22Rv1 (cell line): ENCODE measurements at regions not wholly inside any gene's neighbourhood (a gene's known extent, or its start where the extent isn't known, plus 50 kb on each side); places are given as distances from the start of the nearest gene placed in this dataset.

Experiments
- H3K27ac ChIP-seq: fragments of 450-650 bp; 2 replicates; pipeline ENCODE4 v1.5.1; 2017
- ZFX ChIP-seq: fragments of 450-650 bp; IDR thresholded peaks from 2 replicates; pipeline ENCODE4 v1.6.1; 2017; ENCODE audit warnings: antibody characterized with exemption, borderline replicate concordance
- TF ChIP-seq, protein P1 (sequence below): fragments of 450-650 bp; IDR thresholded peaks from 2 replicates; pipeline ENCODE4 v1.5.1; 2017; ENCODE audit warnings: mild to moderate bottlenecking

DNA sequence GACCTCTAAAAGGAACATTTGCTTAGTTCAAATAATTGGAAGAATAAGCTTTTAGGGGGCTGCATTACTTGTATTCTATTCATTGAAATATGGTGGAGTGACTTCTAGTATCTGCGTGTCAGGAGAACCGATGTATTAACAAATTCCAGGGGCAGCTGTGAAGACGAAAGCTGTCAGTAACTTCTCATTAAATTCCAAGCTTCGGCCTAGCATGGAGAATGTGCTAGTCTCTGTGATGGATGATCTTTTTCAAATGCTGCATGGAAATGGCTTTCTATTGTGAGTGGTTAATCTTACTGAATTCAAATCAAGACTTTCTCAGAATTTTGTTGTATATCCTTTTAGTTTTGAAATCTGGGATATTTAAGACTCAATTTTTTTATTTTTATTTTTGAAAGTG, 429.9 kb downstream of the ADGRL2 start:
- no peak overlapping the region for H3K27ac ChIP-seq
- TF ChIP-seq ZFX = no peak
- TF ChIP-seq, protein P1, sequence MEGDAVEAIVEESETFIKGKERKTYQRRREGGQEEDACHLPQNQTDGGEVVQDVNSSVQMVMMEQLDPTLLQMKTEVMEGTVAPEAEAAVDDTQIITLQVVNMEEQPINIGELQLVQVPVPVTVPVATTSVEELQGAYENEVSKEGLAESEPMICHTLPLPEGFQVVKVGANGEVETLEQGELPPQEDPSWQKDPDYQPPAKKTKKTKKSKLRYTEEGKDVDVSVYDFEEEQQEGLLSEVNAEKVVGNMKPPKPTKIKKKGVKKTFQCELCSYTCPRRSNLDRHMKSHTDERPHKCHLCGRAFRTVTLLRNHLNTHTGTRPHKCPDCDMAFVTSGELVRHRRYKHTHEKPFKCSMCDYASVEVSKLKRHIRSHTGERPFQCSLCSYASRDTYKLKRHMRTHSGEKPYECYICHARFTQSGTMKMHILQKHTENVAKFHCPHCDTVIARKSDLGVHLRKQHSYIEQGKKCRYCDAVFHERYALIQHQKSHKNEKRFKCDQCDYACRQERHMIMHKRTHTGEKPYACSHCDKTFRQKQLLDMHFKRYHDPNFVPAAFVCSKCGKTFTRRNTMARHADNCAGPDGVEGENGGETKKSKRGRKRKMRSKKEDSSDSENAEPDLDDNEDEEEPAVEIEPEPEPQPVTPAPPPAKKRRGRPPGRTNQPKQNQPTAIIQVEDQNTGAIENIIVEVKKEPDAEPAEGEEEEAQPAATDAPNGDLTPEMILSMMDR = no peak

DNA sequence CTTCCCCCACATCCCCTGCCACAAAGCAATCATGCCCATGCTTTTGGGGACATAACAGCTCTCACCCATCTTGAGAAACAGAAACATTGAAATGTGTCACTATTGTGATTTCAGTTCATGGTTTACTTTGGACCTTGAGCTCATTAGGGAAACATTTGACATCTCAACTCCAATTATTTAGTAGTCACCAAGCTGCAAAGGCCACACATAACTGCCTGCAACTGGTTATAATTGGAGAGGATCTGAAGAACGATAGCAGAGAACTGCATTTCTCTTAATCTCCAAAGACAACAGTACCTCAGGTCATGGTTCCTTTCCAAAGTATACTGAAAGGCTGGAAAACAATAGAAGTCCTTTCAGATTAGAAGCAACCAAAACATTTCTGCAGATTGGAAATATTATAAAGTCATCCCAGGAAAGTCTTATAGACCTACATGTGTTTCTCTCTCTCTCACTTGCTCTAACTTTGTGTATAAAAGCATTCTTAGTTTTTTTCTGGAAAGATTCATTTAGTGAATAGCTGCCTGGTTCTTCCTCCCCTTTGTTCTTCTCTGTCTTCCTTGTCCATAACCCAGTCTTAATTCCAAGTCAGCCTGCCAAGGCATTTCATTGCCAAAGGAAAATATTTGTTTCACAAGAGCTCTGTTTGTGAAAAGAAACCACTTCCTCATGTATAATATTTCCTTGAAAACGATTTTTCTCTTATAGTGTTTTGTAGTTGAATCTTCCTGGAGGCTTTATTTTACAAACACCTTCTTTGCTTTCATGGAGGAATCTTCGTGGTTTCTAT, 426.8 kb downstream of the ADGRL2 start:
- peak overlapping the region; percentile 41 for H3K27ac ChIP-seq
- TF ChIP-seq ZFX = no peak
- TF ChIP-seq, protein P1 = no peak

- TF ChIP-seq, protein P1 = no peak
- no peak for TF ChIP-seq ZFX
- no peak overlapping the region for H3K27ac ChIP-seq
These were observed 425.4 kb downstream of the ADGRL2 start for GRCh38 chr1:82226186-82226505.

GRCh38 chr1:82225421-82226185, 424.9 kb downstream of the ADGRL2 start:
- TF ChIP-seq, protein P1 = no peak
- no peak for TF ChIP-seq ZFX
- no peak overlapping the region for H3K27ac ChIP-seq

- TF ChIP-seq, protein P1 = no peak
- TF ChIP-seq ZFX = no peak
- H3K27ac ChIP-seq = no peak overlapping the region
These were observed 422.4 kb downstream of the ADGRL2 start for GRCh38 chr1:82223091-82223490.

- TF ChIP-seq, protein P1 = no peak
- no peak for TF ChIP-seq ZFX
These were observed 421.0 kb downstream of the ADGRL2 start for GRCh38 chr1:82221721-82222120.

DNA sequence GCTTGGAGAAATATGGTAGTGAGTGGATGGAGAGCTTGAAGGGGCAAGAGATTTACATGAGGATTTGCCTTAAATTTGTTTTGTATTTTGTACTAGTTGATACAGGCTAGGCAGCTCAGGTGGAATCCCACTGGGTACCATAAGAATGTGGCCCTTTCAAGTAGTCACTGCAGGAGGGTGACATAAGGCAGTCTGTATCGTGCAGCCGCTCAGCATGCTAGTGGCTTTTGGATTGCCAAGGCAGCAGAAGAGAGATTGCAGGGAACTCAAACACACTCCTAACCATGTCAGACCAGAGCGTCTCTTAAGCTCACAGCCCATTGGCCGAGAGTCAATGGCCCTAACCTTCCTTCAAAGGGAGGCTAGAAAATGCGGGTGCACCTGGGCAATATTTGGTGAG, 420.0 kb downstream of the ADGRL2 start:
- TF ChIP-seq ZFX = no peak
- TF ChIP-seq, protein P1 = no peak

More at GRCh38 chr1:82221721-82222120, 421.0 kb downstream of the ADGRL2 start:
- no peak overlapping the region for H3K27ac ChIP-seq

More for the DNA sequence above, 420.0 kb downstream of the ADGRL2 start:
- H3K27ac ChIP-seq = no peak overlapping the region
